Ishikawa (cell line): ENCODE measurements at regions not wholly inside any gene's neighbourhood (a gene's known extent, or its start where the extent isn't known, plus 50 kb on each side); places are given as distances from the start of the nearest gene placed in this dataset.

Source experiments
- CEBPB ChIP-seq: IDR thresholded peaks from 2 replicates; pipeline ENCODE4 v1.6.1; 2012
- CREB1 ChIP-seq: IDR thresholded peaks from 2 replicates; pipeline ENCODE4 v1.6.1; 2012; ENCODE audit warnings: low read depth
- EGR1 ChIP-seq: IDR thresholded peaks from 2 replicates; pipeline ENCODE4 v1.6.1; 2012
- EP300 ChIP-seq: IDR thresholded peaks from 2 replicates; pipeline ENCODE4 v1.6.1; 2012; ENCODE audit warnings: borderline replicate concordance
- FOXM1 ChIP-seq: IDR thresholded peaks from 2 replicates; pipeline ENCODE4 v1.6.1; 2012; ENCODE audit warnings: low read depth, borderline replicate concordance
- NFIC ChIP-seq: IDR thresholded peaks from 2 replicates; pipeline ENCODE4 v1.6.1; 2012
- RAD21 ChIP-seq: IDR thresholded peaks from 2 replicates; pipeline ENCODE4 v1.6.1; 2012; ENCODE audit warnings: low read depth
- REST ChIP-seq: IDR thresholded peaks from 2 replicates; pipeline ENCODE4 v1.6.1; 2012; ENCODE audit warnings: low read depth, mild to moderate bottlenecking
- TAF1 ChIP-seq: IDR thresholded peaks from 2 replicates; pipeline ENCODE4 v1.6.1; 2012; ENCODE audit warnings: low read depth, mild to moderate bottlenecking
- TCF12 ChIP-seq: IDR thresholded peaks from 2 replicates; pipeline ENCODE4 v1.6.1; 2012; ENCODE audit warnings: low read depth
- TEAD4 ChIP-seq: IDR thresholded peaks from 2 replicates; pipeline ENCODE4 v1.6.1; 2012
- YY1 ChIP-seq: IDR thresholded peaks from 2 replicates; pipeline ENCODE4 v1.6.1; 2012; ENCODE audit warnings: low read depth
- ZBTB7A ChIP-seq: IDR thresholded peaks from 2 replicates; pipeline ENCODE4 v1.6.1; 2012; ENCODE audit warnings: low read depth
- TF ChIP-seq, protein P1 (sequence below): IDR thresholded peaks from 2 replicates; pipeline ENCODE4 v1.6.1; 2012
- TF ChIP-seq, protein P2 (sequence below): IDR thresholded peaks from 2 replicates; pipeline ENCODE4 v1.6.1; 2012

DNA sequence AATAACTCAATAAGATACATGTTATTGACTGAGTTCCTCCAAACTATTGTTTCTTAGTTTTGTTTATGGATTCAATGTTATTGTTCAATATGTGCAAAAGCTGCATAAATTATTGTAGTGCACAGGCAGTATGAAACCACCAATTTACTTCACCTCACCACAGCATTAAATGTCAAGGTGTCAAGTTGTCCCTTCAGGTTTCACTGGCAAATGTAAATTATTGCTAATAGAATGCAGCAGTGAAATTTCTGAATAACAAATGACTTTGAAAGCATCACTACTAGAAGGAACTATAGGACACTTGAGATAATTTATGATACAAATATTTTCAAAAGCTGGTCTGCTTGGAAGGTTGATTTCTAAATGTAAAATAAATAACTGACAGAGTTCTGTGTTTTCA lies 116.4 kb upstream of the PTPRD start:
- TF ChIP-seq, protein P1, sequence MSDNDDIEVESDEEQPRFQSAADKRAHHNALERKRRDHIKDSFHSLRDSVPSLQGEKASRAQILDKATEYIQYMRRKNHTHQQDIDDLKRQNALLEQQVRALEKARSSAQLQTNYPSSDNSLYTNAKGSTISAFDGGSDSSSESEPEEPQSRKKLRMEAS: no peak
- TF ChIP-seq NFIC (no peak), RAD21 (no peak), EGR1 (no peak), ZBTB7A (no peak), TCF12 (no peak), EP300 (no peak), FOXM1 (no peak)

GRCh38 chr9:10744669-10745068 lies 131.9 kb upstream of the PTPRD start:
- no peak for TF ChIP-seq CREB1
- no peak for TF ChIP-seq EP300
- no peak for TF ChIP-seq TEAD4
- TF ChIP-seq, protein P2, sequence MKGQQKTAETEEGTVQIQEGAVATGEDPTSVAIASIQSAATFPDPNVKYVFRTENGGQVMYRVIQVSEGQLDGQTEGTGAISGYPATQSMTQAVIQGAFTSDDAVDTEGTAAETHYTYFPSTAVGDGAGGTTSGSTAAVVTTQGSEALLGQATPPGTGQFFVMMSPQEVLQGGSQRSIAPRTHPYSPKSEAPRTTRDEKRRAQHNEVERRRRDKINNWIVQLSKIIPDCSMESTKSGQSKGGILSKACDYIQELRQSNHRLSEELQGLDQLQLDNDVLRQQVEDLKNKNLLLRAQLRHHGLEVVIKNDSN: no peak
- TF ChIP-seq REST: no peak
- TF ChIP-seq EGR1: no peak
- no peak for TF ChIP-seq FOXM1
- no peak for TF ChIP-seq CEBPB
- TF ChIP-seq, protein P1: no peak
- no peak for TF ChIP-seq ZBTB7A
- no peak for TF ChIP-seq RAD21
- no peak for TF ChIP-seq YY1
- no peak for TF ChIP-seq TAF1

DNA sequence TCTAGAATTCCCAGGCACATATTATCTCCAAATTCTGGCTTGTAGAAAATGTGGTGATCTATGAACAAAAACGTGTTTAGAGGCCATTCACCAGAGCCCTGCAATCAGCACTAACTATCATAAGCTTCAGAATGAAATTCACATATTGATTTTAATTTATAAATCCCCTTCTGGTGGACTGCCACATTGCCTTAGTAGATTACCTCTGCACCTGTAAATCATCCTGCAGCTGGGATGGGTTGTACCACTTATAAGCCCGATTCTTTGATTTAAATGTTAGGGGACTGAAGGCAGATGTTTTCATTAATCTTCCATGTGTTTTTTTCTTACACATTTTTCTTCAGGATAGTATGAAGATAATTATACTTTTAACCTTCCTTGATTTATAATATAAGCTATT lies 140.7 kb upstream of the PTPRD start:
- TF ChIP-seq CEBPB: no peak
- no peak for TF ChIP-seq TAF1
- TF ChIP-seq NFIC: no peak
- no peak for TF ChIP-seq EGR1
- TF ChIP-seq, protein P2: no peak
- TF ChIP-seq FOXM1: no peak

DNA sequence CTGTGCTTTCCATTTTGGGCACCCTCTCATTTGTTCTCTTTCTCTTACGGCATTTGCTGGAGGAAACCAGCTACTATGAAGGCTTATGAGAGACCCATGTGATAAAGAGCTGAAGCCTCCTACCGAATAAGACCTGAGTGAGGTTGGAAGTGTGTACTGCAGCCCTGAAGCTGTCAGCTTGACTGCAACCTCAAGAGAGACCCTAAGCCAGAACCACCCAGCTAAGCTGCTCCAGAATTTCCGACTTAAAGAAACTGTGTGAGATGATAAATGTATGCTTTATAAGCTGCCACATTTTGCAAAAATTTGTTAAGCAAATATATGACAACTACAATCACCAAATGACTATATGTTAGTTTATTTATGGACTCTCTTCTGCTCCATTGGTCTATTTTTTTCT lies 151.7 kb upstream of the PTPRD start:
- TF ChIP-seq, protein P2: no peak
- TF ChIP-seq, protein P1: no peak
- TF ChIP-seq YY1 (no peak), CREB1 (no peak), FOXM1 (no peak), TAF1 (no peak), EP300 (no peak), ZBTB7A (no peak), REST (no peak), CEBPB (no peak), RAD21 (no peak), TCF12 (no peak)

DNA sequence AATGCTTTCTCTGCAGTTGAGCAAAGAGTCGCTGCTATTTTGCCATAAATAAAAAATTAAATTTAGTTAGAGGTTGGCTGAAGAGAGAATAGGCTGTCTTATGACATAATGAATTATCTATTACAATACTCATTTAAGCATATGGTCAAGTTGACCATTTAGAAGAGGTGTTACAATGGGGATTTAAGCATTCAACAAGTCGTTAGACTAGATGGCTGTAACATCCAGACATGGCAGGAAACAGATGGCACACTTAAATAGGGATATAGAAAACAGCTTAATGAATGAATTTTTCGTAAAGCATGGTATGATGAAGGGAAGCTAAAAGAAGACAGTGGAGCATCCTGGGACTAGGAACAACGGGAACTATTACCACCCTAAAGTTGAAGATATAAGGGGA lies 160.3 kb upstream of the PTPRD start:
- TF ChIP-seq EGR1: no peak
- no peak for TF ChIP-seq EP300
- TF ChIP-seq, protein P1: no peak

DNA sequence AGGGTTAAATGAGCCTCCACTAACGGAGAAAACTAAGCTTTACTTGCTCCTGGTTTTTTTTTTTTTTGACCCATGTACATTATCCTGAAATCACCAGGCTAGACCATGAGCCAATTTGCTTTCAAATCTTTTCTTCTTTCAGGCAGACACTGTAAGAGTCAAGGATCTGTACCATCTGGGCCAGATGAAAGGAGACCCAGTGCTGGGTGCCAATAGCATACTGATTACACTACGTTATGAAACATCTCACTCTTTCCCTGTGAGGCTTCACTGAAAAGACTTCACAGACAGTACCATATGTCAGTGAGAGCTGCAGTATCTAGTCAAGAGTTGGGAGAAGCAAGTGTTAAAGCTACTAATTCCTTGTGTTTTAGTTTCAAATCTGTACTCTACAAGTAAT lies 161.2 kb upstream of the PTPRD start:
- TF ChIP-seq TCF12 (no peak), NFIC (no peak), CEBPB (no peak), FOXM1 (no peak), CREB1 (no peak), EP300 (no peak), ZBTB7A (no peak)
- TF ChIP-seq, protein P1: no peak
